Activated B cell treated with CpG ODN at 0.5 μM for 24 hours (primary cell): ENCODE measurements at regions not wholly inside any gene's neighbourhood (a gene's known extent, or its start where the extent isn't known, plus 50 kb on each side); places are given as distances from the start of the nearest gene placed in this dataset.

Experiments used
- ATAC-seq: fragments of 200-7000 bp; cut with Tn5 transposase; one replicate; pipeline ENCODE4 v1.10.0; 2021; ENCODE audit warnings: low read depth, mild to moderate bottlenecking, moderate library complexity
- CTCF ChIA-PET: fragments of 350-600 bp; sonication (Branson Sonifier 250); formaldehyde crosslinking; loops from one replicate; lab custom pipeline; 2021; ENCODE audit warnings: antibody characterized with exemption; lab: Charles Lee
- POLR2A ChIA-PET: fragments of 350-600 bp; sonication (Branson Sonifier 250); formaldehyde crosslinking; loops from one replicate; lab custom pipeline; 2021; ENCODE audit warnings: antibody characterized with exemption; lab: Charles Lee
- DNase-seq: peaks from one replicate; pipeline ENCODE4 v3.0.0; 2022
- H3K27ac Mint-ChIP-seq: one replicate; pipeline ENCODE4 v1.8.0; 2020; ENCODE audit warnings: mixed read lengths
- H3K27me3 Mint-ChIP-seq: one replicate; pipeline ENCODE4 v1.8.0; 2021; ENCODE audit warnings: mixed read lengths
- H3K36me3 Mint-ChIP-seq: one replicate; pipeline ENCODE4 v1.8.0; 2021; ENCODE audit warnings: low read depth, mixed read lengths
- H3K4me1 Mint-ChIP-seq: one replicate; pipeline ENCODE4 v1.8.0; 2021; ENCODE audit warnings: mixed read lengths
- H3K4me3 Mint-ChIP-seq: one replicate; pipeline ENCODE4 v1.8.0; 2020; ENCODE audit warnings: mild to moderate bottlenecking, mixed read lengths
- H3K9me3 Mint-ChIP-seq: one replicate; pipeline ENCODE4 v1.8.0; 2020; ENCODE audit warnings: mixed read lengths
- intact Hi-C: fragments of 100-400 bp; cut with micrococcal nuclease; formaldehyde crosslinking; loops from one replicate; pipeline ENCODE4 v1.15.1; 2024
- TF ChIP-seq, protein P1 (sequence below): fragments of 200-600 bp; IDR thresholded peaks from one replicate; pipeline ENCODE4 v1.8.0; 2022; ENCODE audit warnings: antibody characterized with exemption, mild to moderate bottlenecking

DNA sequence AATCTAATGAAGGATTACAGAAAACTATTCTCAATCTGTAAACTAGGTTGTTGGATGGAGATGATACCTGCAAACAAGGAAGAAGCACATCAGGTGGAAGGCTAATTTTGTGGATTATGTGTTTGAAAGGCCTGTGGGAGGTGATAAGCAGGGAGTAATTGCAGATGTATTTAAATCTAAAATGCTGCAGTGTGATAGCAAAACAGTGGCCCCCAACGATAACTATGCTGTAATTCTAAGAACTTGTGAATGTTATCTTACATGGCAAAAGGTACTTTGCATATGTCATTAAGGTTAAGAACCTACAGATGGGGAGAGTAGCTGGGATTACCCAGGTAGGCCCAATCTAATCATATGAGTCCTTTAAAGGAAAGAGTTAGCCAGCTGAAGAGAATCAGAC lies 164.5 kb upstream of the AHR start:
- H3K27ac Mint-ChIP-seq: no peak overlapping the region
- TF ChIP-seq, protein P1, sequence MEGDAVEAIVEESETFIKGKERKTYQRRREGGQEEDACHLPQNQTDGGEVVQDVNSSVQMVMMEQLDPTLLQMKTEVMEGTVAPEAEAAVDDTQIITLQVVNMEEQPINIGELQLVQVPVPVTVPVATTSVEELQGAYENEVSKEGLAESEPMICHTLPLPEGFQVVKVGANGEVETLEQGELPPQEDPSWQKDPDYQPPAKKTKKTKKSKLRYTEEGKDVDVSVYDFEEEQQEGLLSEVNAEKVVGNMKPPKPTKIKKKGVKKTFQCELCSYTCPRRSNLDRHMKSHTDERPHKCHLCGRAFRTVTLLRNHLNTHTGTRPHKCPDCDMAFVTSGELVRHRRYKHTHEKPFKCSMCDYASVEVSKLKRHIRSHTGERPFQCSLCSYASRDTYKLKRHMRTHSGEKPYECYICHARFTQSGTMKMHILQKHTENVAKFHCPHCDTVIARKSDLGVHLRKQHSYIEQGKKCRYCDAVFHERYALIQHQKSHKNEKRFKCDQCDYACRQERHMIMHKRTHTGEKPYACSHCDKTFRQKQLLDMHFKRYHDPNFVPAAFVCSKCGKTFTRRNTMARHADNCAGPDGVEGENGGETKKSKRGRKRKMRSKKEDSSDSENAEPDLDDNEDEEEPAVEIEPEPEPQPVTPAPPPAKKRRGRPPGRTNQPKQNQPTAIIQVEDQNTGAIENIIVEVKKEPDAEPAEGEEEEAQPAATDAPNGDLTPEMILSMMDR: no peak
- ATAC-seq (no peak), DNase-seq (no peak)
- peaks cover 6% of the 10 kb centered on the region for H3K4me1 Mint-ChIP-seq
- ChIA-PET CTCF (no interaction called here), POLR2A (no interaction called here)
- H3K9me3 Mint-ChIP-seq: no peaks in the 10 kb centered on the region
- no peaks in the 10 kb centered on the region for H3K36me3 Mint-ChIP-seq
- intact Hi-C loops: no loop called here
- no peak overlapping the region for H3K4me3 Mint-ChIP-seq
- no peaks in the 10 kb centered on the region for H3K27me3 Mint-ChIP-seq

DNA sequence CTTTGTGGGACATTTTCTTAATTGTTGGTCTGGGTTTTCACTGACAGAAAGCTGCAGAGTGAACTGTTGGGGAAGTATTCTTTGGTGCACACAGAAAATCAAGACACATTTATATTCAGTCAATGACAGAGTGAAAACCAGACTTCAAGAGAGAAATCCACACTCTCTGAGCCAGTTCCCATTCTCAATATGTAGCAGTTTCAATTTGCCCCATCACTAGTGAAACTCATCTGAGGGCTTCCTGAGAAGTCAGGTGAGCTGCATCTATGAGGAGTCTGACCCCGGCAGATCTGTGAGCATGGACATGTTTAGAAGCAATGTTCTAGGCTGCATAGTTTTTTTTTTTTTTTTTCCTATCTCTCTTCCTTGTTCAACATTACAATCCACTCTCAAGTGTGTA lies 163.7 kb upstream of the AHR start:
- Mint-ChIP-seq H3K36me3 (no peaks in the 10 kb centered on the region), H3K4me3 (no peak overlapping the region), H3K27ac (no peak overlapping the region), H3K9me3 (no peaks in the 10 kb centered on the region), H3K27me3 (no peaks in the 10 kb centered on the region), H3K4me1 (peaks cover 6% of the 10 kb centered on the region)
- ChIA-PET POLR2A (no interaction called here), CTCF (no interaction called here)
- TF ChIP-seq, protein P1: no peak
- DNase-seq: no peak
- intact Hi-C loops: no loop called here
- ATAC-seq: no peak

- ChIA-PET POLR2A (no interaction called here), CTCF (no interaction called here)
- TF ChIP-seq, protein P1: no peak
- intact Hi-C loops: no loop called here
- H3K36me3 Mint-ChIP-seq: no peaks in the 10 kb centered on the region
- H3K27ac Mint-ChIP-seq: no peak overlapping the region
- no peaks in the 10 kb centered on the region for H3K27me3 Mint-ChIP-seq
- H3K4me1 Mint-ChIP-seq: no peaks in the 10 kb centered on the region
- no peaks in the 10 kb centered on the region for H3K9me3 Mint-ChIP-seq
- H3K4me3 Mint-ChIP-seq: no peak overlapping the region
- DNase-seq (no peak), ATAC-seq (no peak)
These were observed 162.3 kb upstream of the AHR start for GRCh38 chr7:17136126-17136525.

DNA sequence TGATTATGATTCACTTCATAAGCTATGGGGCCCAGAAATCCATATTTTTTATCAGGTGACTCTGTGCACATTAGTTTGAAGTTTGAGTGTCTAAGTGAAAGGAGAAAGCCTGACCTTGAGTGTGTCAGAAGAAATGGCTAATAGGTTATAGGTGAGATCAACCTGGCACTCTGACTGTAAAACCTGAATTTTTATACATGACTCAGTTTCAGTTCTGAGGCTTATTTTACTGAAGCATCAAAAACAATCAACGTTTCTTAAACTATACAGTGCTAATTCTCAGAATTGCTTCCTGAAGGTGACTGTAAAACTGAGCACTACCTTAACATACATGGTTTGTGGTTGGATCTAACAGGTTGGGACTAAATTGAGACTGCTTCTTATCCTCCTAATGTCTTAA lies 159.4 kb upstream of the AHR start:
- no peaks in the 10 kb centered on the region for H3K36me3 Mint-ChIP-seq
- no peak overlapping the region for H3K4me3 Mint-ChIP-seq
- ATAC-seq: no peak
- TF ChIP-seq, protein P1: no peak
- ChIA-PET POLR2A (no interaction called here), CTCF (no interaction called here)
- H3K4me1 Mint-ChIP-seq: peaks cover 15% of the 10 kb centered on the region
- no peak overlapping the region for H3K27ac Mint-ChIP-seq
- intact Hi-C loops: loop anchor here (2.0 kb wide), 1 partner anchor 16 kb away; no protein-coding TSS in a partner anchor
- H3K27me3 Mint-ChIP-seq: no peaks in the 10 kb centered on the region
- no peak for DNase-seq
- H3K9me3 Mint-ChIP-seq: no peaks in the 10 kb centered on the region

DNA sequence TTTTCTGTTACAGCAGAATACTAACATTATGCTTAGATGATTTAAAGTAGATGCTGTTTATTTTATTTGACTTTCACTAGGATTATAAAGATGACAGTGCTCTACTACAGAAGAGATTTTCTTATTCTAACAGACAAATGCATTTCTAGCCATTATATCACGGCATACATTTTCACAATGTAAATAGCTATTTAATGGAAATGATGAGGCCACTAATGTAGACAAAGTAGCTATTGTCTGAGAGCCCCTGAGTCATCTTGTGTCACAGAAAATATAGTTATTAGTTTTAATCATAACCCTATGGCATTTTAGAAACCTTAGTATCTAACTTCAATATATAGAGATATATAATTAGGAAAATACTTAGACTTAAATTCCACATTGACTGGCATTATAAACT lies 158.0 kb upstream of the AHR start:
- no peaks in the 10 kb centered on the region for H3K36me3 Mint-ChIP-seq
- POLR2A ChIA-PET: no interaction called here

More for the DNA sequence above, 158.0 kb upstream of the AHR start:
- Mint-ChIP-seq H3K27ac (no peak overlapping the region), H3K27me3 (no peaks in the 10 kb centered on the region), H3K9me3 (no peaks in the 10 kb centered on the region), H3K4me3 (no peak overlapping the region), H3K4me1 (peaks cover 22% of the 10 kb centered on the region)
- intact Hi-C loops: no loop called here
- CTCF ChIA-PET: no interaction called here
- ATAC-seq (no peak), DNase-seq (no peak)
- TF ChIP-seq, protein P1: no peak
